ENCODE measurements at regions not wholly inside any gene's neighbourhood (a gene's known extent, or its start where the extent isn't known, plus 50 kb on each side); places are given as distances from the start of the nearest gene placed in this dataset.
"Not testable (repeated sequence)": the region's sequence is repeated elsewhere in the genome, so short reads cannot be mapped to it uniquely, and the experiment has no call there.

DNA sequence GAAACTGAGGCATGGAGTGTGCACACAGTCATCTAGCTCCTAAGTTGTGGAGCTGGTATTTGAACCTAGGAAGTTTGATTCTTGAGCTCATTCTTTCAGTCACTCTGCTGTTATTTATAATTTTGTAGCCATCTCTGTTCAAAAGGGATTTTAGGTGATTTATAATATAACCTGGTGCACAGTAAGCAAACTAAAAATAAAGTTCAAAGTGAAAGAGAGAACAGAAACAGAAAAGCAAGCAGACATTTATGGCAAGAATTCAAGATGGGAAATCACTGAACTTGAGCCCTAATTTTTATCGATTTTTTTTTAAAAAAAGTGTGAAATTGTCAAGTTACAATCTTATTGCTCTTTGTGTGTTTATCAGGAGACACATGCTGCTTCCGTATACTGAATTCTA lies 71.4 kb upstream of the SLC7A14 start:
- TF ChIP-seq CTCF (IDR thresholded peaks at IDR 0.05; ENCODE audit: extremely low read depth, low read depth, low read length), result no peak
- H3K4me3 ChIP-seq (ENCODE audit: insufficient read depth, low read length), result no peak overlapping the region

DNA sequence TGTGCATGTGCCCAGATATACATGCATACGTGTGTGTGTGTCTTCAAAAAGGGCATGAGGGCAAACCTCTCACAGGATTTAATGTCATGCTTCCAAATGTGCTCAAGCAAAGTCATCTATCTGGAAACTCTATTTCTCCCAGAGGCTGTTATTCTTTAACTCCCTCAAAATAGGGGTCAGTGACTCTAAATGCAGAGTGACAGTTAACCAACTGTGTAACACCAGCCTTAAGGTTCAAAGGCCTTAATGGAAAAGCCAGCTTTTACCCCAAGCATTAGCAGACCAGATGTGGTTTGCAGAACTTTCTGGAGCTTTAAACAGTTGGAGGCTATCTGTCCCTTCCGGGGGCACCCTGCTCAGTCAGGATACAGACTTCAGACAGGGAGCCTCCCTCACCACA lies 70.4 kb upstream of the SLC7A14 start:
- H3K4me1 ChIP-seq (ENCODE audit: insufficient read depth, low read length), result no peaks in the 10 kb centered on the region
- no peak for DNase-seq (ENCODE audit: insufficient read length, low spot score, missing footprints)
- TF ChIP-seq CTCF (IDR thresholded peaks at IDR 0.05; ENCODE audit: extremely low read depth, low read depth, low read length), result no peak

More for the DNA sequence above, 71.4 kb upstream of the SLC7A14 start:
- no peaks in the 10 kb centered on the region for H3K79me2 ChIP-seq (ENCODE audit: insufficient read depth, low read length)
- no peak overlapping the region for H2AFZ ChIP-seq (ENCODE audit: low read length)
- H3K4me1 ChIP-seq (ENCODE audit: insufficient read depth, low read length), result no peaks in the 10 kb centered on the region
- DNase-seq (ENCODE audit: insufficient read length, low spot score, missing footprints), result no peak
- no peaks in the 10 kb centered on the region for H3K27me3 ChIP-seq (ENCODE audit: insufficient read depth, low read length)
- H4K20me1 ChIP-seq (ENCODE audit: insufficient read depth, low read length), result no peaks in the 10 kb centered on the region
- no peaks in the 10 kb centered on the region for H3K9me3 ChIP-seq (ENCODE audit: low read depth, low read length)
- H3K36me3 ChIP-seq (ENCODE audit: insufficient read depth, low read length), result no peaks in the 10 kb centered on the region
- no peak overlapping the region for H3K27ac ChIP-seq (ENCODE audit: low read depth, low read length)
- no peak overlapping the region for H3K4me2 ChIP-seq (ENCODE audit: insufficient read depth, low read length)

GRCh38 chr3:170653801-170654200 lies 67.9 kb upstream of the SLC7A14 start:
- no peaks in the 10 kb centered on the region for H3K27me3 ChIP-seq (ENCODE audit: insufficient read depth, low read length)
- no peak overlapping the region for H3K27ac ChIP-seq (ENCODE audit: low read depth, low read length)
- no peak overlapping the region for H2AFZ ChIP-seq (ENCODE audit: low read length)
- no peaks in the 10 kb centered on the region for H3K4me1 ChIP-seq (ENCODE audit: insufficient read depth, low read length)
- no peaks in the 10 kb centered on the region for H3K36me3 ChIP-seq (ENCODE audit: insufficient read depth, low read length)
- no peaks in the 10 kb centered on the region for H4K20me1 ChIP-seq (ENCODE audit: insufficient read depth, low read length)
- no peaks in the 10 kb centered on the region for H3K9me3 ChIP-seq (ENCODE audit: low read depth, low read length)
- H3K79me2 ChIP-seq (ENCODE audit: insufficient read depth, low read length), result no peaks in the 10 kb centered on the region
- H3K4me2 ChIP-seq (ENCODE audit: insufficient read depth, low read length), result no peak overlapping the region
- TF ChIP-seq CTCF (IDR thresholded peaks at IDR 0.05; ENCODE audit: extremely low read depth, low read depth, low read length), result no peak
- H3K4me3 ChIP-seq (ENCODE audit: insufficient read depth, low read length), result no peak overlapping the region
- DNase-seq (ENCODE audit: insufficient read length, low spot score, missing footprints), result no peak

More for the DNA sequence above, 70.4 kb upstream of the SLC7A14 start:
- Histone ChIP-seq H3K79me2 (ENCODE audit: insufficient read depth, low read length) (no peaks in the 10 kb centered on the region), H3K27me3 (ENCODE audit: insufficient read depth, low read length) (no peaks in the 10 kb centered on the region), H3K27ac (ENCODE audit: low read depth, low read length) (no peak overlapping the region), H3K4me3 (ENCODE audit: insufficient read depth, low read length) (no peak overlapping the region), H3K36me3 (ENCODE audit: insufficient read depth, low read length) (no peaks in the 10 kb centered on the region), H2AFZ (ENCODE audit: low read length) (no peak overlapping the region), H4K20me1 (ENCODE audit: insufficient read depth, low read length) (no peaks in the 10 kb centered on the region), H3K4me2 (ENCODE audit: insufficient read depth, low read length) (no peak overlapping the region), H3K9me3 (ENCODE audit: low read depth, low read length) (no peaks in the 10 kb centered on the region)

GRCh38 chr3:170651260-170651845 lies 65.5 kb upstream of the SLC7A14 start:
- no peaks in the 10 kb centered on the region for H3K27me3 ChIP-seq (ENCODE audit: insufficient read depth, low read length)
- no peaks in the 10 kb centered on the region for H3K9me3 ChIP-seq (ENCODE audit: low read depth, low read length)
- no peaks in the 10 kb centered on the region for H3K79me2 ChIP-seq (ENCODE audit: insufficient read depth, low read length)
- no peak overlapping the region for H3K4me2 ChIP-seq (ENCODE audit: insufficient read depth, low read length)
- no peaks in the 10 kb centered on the region for H3K36me3 ChIP-seq (ENCODE audit: insufficient read depth, low read length)
- DNase-seq (ENCODE audit: insufficient read length, low spot score, missing footprints), result no peak
- H3K4me1 ChIP-seq (ENCODE audit: insufficient read depth, low read length), result no peaks in the 10 kb centered on the region
- no peak overlapping the region for H3K4me3 ChIP-seq (ENCODE audit: insufficient read depth, low read length)
- H4K20me1 ChIP-seq (ENCODE audit: insufficient read depth, low read length), result no peaks in the 10 kb centered on the region
- no peak for TF ChIP-seq CTCF (IDR thresholded peaks at IDR 0.05; ENCODE audit: extremely low read depth, low read depth, low read length)
- no peak overlapping the region for H3K27ac ChIP-seq (ENCODE audit: low read depth, low read length)
- H2AFZ ChIP-seq (ENCODE audit: low read length), result no peak overlapping the region

DNA sequence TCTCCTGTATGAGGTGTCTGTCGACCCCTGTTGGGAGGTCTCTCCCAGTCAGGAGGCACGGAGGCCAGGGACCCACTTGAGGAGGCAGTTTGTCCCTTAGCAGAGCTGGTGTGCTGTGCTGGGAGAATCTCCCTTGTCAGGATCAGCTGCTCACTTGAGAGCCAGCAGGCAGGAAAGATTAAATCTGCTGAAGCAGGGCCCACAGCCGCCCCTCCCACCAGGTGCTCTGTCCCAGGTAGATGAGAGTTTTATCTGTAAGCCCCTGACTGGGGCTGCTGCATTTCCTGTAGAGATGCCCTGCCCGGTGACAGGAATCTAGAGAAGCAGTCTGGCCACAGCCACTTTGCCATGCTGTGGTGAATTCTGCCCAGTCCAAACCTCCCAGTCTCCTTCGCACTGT lies 64.7 kb upstream of the SLC7A14 start:
- H4K20me1 ChIP-seq (ENCODE audit: insufficient read depth, low read length); H3K4me2 ChIP-seq (ENCODE audit: insufficient read depth, low read length); H3K27me3 ChIP-seq (ENCODE audit: insufficient read depth, low read length); H3K27ac ChIP-seq (ENCODE audit: low read depth, low read length); DNase-seq (ENCODE audit: insufficient read length, low spot score, missing footprints); H3K9me3 ChIP-seq (ENCODE audit: low read depth, low read length); H3K36me3 ChIP-seq (ENCODE audit: insufficient read depth, low read length); H3K4me1 ChIP-seq (ENCODE audit: insufficient read depth, low read length); H3K4me3 ChIP-seq (ENCODE audit: insufficient read depth, low read length); H2AFZ ChIP-seq (ENCODE audit: low read length); H3K79me2 ChIP-seq (ENCODE audit: insufficient read depth, low read length): not testable (repeated sequence)

All from osteoblast (primary cell).